ENCODE measurements at regions not wholly inside any gene's neighbourhood (a gene's known extent, or its start where the extent isn't known, plus 50 kb on each side); places are given as distances from the start of the nearest gene placed in this dataset.
"Not testable (repeated sequence)": the region's sequence is repeated elsewhere in the genome, so short reads cannot be mapped to it uniquely, and the experiment has no call there.

DNA sequence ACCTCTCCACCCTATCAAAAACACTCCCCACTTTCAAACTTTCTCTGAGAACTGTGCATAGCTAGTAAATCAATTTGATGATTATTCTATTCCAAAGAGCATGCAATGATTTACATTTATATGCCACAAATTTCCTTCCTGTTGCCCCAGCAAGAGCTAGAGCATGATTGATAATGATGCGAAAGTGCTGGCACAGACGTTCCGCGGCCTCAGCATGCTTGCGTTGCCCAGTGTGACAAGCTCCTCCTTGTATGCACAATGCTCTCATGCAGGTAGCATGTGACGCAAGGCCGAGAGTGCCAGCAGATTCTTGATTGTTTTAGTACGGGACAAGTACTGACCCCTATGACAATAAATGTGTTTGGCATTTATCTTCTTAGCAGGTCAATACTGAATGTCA is 696.3 kb upstream of the SLC35B3 start:
- peak; percentile 71 to 85 for DNase-seq

DNA sequence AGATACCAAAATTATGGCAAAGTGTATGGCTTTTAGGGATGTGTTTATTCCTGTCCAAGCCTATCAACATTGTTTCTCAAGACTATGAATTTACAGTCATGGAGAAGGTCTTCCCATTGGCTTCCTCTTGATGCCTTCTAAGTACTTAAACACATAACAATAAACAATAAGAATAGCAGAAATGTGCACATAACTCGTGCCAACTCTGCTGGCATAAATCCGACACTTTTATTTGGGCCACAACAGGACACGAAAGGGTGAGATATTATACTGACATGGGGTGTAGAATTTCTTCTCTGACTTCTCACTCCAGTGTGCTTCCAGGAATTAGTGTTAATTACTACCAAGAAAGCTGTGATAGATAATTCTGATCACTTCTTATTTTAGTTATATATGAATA is 695.9 kb upstream of the SLC35B3 start:
- no peak for DNase-seq

DNA sequence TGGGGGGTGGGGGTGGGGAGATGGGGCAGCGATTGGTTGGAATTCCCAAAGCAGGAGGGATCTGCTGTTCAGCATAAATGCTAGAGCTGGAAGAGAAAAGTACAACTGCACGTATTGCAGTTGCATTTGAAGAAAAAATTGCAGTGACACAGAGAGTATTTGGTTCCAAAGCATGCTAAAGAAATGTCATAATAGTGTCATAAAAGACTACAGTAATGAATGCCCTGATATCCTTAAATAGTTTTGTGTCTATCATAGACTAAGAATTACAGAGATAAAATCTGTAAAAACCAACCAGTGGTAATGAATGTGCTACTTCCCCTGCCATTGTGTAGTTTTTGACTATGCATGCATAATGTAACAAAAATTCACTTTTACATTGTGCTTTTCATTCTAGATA is 693.6 kb upstream of the SLC35B3 start:
- DNase-seq, result no peak

DNA sequence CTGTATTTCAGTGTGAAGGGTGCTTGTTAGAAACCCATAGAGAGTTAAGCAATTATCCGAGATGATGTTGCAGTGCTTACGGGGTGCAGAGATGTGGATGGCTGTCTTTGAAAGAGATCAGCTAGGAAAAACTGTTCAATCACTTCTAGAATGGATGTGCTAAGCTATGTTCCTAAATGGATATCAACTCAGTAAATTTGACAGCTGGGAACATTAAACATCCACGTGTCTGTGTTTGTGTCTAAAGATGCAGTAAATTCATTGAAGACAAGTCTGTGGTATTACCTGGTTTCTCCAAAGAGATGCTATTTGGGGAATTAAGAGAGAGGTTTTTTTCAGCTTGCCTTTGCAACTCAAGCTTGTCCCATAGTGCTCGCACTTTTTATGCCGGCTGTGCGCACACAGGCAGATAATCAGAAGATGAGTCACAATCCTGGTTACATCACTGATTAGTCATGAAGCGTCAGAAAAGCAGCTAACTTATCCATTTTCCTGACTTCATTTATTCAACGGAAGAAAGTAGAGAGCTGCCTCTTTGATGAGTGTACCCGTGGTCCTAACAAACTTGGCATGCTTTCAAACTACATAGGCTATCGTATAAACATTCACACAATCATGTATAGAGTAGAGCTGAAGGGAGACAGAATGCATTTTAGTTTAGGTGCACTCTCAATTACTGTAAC is 691.7 kb upstream of the SLC35B3 start:
- no peak for DNase-seq

DNA sequence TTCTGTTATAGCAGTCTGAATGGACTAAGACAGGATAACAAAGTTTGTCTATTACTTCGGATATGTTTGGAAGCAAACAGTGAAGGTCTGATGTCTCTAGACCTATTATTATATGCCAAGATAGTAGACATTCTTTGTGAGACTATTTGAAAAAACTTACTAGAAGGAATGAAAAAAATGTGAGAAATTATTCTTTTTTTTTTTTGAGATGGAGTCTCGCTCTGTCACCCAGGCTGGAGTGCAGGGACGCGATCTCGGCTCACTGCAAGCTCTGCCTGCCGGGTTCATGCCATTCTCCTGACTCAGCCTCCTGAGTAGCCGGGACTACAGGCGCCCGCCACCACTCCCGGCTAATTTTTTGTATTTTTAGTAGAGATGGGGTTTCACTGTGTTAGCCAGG is 690.7 kb upstream of the SLC35B3 start:
- not testable (repeated sequence) for DNase-seq

DNA sequence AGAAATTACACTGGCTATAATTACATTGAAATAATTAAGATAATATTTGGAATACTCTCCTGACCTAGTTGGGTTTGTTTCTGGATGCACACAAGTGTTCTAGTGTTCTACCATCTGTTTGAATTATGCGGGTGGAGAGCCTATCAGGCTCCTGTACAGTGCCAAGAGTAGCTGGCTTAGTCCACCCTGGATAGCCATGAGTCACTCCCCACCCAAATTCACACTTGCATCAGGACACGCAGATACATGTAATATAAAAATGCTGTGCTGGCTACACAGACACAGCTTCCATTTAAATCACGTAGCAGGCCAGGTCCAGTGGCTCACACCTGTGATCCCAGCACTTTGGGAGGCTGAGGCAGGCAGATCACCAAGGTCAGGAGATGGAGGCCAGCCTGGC is 686.2 kb upstream of the SLC35B3 start:
- DNase-seq, result no peak

DNA sequence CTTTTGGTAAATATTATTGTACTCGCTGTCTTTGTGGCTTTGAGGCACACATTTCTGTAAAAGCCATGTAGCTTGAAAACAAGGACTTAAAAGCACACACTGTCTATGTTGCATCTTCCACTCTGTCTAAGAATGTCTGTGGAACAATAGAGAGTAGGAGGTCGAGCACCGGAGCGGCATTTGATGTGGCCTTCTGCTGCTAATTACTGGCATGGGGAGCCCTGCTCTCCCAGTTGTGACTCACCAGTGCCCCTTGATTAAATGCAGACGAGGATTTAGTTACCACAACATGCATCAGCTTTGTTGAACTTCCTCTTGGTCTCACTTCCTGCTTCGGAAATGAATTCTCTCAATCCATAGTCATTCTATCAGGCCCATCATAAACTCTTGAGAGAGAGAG is 680.7 kb upstream of the SLC35B3 start:
- peak in 1 of 2 experiments; percentile 44 for DNase-seq

DNA sequence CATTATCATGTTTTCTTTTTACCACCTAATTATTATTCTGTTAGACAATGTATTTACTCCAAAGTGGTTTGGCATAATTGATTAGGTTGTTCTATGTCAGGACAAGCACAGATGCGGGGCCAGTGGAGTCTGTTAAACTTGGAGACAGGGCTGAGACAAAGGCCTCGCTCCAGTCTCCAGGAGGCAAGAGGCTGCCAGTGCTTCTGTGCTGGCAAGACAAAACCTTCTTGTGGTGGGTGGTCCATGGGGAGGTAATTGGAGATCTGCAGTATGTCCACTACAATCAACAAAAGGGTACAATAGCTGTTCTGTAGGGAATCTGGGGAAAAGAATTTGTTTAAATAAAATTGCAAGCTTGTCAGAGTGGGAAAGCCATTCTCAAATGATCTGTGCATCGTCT is 677.2 kb upstream of the SLC35B3 start:
- no peak for DNase-seq

DNA sequence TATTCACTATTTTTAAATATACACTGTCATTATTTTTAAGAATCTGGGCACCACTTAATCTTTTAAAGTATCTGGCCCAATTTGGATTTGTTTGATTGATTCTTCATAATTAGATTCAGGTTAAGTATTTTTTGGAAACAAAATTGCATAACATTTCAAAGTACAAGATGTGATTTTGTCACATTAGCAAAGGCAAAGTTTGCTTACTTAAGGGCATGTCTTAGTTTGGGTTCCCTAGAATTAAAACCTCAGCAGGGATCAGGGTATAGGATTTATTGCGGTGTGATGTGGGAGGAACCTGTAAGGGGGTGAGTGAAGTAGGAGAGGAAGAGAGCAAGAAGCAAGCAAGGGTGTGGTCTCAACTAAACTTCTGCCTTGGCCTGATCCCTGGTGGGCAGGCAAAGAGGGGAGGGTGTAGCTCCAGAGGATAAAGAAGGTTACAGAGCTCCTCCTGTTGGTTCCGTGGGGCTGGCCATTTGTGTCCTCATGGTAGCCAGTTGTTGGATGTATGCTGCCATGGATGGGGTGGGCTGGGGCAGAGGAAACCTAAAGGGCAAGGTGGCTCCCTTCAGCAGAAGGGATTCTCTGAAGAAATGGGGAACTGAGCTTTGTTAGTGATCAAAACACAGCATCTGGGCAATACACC is 668.7 kb upstream of the SLC35B3 start:
- DNase-seq, result no peak

DNA sequence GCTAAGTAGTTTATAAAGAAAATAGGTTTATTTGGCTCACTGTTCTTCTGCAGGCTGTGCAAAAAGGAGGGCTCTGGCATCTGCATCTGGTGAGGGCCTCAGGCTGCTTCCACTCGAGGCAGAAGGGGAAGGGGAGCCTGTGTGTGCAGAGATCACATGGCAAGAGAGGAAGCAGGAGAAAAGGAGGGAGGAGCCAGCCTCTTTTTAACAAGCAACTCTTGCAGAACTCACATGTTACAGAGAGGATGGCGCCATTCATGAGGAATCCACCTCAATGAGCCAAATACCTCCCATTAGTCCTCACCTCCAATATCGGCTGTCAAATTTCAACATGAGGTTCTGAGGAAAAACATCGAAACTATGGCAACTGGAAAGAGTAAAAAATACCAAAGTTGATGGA is 666.6 kb upstream of the SLC35B3 start:
- DNase-seq, result no peak

DNA sequence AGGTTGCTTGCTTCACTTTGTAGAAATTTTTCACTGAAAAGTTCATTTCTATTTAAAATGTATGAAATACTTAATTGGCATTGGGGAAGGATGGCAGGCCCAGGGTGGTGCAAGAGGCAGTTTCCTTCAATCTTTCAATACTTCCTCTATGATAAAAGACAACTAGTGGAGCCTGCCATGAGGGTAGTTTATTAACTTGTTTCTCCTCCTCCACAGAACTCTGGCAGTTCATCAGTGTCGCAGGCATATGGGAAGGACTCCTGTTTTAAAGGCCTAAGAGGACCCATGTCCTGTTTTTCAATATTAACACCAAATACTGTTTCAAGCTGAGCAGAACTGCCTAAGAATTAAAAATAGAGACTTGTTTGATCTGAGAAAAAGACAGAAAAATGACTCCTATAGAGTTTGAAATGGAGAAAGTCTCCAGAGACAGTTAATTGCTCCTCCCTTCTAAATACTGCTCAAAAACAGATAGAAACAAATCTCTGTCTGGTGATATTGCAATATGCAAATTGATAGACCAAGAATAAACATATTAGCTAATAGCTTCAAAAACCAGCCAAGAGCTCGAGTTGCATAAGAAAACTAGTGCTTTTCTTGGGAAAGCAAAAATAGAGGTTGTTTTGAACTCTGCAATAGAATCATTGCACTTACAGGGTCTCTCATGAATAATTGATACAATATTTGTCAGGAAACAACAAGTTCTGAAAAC is 665.7 kb upstream of the SLC35B3 start:
- DNase-seq, result no peak

DNA sequence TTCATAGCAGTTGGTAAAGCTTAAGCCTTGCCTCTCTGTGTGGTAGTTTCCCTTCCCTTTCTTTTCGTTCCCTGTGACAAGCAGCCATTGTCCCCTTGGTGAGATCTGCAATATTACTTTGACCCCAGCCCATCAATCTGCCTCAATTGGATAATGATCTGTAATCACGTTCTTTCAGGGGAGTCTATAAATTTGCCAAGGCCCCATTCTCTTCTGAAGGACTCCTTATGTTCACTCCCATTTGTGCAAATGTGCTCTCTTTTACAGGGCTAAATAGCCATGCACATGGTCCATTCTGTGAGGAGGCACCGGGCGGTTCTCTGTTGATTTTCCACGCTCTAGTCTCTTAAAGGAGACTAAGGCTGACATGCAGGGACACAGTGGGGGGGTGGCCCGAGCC is 660.4 kb upstream of the SLC35B3 start:
- no peak for DNase-seq

DNA sequence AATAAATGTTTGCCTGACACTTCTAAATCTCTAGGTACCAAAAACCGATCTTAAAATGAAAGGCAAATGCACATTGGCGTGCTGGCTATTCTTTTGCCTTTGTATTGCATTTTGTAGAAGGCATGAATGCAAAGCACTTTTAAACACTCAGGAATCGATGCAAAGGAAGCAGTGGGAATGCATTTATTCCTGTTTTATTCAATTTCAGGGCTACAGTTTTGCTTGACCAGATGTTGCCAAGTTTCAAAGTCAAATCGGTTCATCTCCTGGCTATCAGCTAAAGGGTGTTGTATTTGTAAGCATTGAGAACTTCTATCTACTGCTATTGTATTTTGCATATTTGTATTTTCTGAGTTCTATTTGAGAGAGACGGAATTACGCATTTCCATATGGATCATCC is 659.8 kb upstream of the SLC35B3 start:
- DNase-seq, result no peak

DNA sequence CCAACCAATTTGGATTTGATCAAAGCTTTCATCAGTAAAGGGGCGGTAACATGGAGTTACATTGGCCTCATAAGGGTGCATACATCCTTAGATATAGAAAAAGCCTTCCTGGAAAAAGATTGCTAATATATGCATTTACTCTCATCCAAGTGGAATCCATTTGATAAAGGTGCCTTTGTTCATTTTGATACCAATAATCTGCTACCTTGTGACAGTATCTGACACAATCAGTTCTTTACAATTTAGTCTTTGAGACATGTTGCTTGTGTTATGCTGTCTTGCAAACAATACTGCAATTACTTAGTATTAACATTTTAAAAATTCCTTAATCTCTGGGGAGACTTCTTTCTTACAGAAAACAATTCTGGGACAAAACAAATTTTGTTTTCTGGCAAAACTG is 654.4 kb upstream of the SLC35B3 start:
- no peak for DNase-seq

DNA sequence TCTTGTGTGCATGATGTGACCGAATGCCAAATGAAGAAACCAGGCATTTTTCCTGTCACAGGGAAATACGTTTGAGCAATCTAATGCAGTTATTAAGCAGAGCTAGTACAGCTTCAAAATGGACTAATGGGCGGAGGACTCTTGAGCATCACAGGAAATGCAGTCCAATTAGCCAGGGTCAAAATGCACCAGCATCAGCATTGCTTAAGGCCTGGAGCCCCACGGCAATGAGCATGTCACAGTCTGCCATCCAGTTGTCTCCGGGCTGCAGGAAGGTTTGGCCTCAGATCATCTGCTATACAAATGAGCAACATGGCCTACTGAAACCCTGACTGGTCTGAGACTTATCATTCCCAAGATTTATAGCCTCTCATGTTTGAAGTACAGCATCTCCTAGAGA is 652.1 kb upstream of the SLC35B3 start:
- DNase-seq, result peak; percentile 86 to 88

DNA sequence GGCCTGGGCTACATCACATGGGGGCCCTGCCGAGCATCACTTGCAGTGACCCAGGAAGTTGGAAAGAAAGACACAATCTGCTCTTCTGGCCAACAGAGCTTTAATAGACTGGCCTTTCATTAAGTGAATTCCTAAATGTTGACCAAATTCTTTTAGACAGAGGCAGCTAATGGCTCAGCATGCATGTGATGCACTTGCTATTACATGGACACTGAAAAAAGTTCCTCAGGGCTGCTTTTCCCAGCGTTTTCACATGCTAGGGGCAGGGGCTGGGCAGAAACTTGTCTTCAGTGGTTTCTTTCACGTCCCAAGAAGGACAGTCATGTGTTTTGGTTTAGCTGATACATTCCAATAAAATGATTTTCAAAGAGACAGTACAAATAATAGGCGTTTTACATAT is 651.0 kb upstream of the SLC35B3 start:
- DNase-seq, result no peak

DNA sequence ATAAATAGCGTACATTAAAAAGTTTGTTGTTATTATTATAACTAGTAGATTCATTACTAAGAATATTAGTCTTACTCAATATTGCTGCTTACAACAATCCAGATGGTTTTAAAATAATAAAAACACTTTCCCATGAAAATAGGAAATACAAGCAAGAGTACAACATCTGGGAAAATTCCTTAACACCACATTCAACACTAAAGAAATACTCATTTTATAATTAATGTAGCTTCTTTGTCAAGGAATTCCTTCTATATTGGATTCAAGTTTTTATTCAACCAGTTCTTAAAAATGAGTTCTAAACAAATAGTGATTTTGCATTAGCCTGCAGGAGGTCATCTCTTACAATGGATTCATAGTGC is 650.3 kb upstream of the SLC35B3 start:
- no peak for DNase-seq

DNA sequence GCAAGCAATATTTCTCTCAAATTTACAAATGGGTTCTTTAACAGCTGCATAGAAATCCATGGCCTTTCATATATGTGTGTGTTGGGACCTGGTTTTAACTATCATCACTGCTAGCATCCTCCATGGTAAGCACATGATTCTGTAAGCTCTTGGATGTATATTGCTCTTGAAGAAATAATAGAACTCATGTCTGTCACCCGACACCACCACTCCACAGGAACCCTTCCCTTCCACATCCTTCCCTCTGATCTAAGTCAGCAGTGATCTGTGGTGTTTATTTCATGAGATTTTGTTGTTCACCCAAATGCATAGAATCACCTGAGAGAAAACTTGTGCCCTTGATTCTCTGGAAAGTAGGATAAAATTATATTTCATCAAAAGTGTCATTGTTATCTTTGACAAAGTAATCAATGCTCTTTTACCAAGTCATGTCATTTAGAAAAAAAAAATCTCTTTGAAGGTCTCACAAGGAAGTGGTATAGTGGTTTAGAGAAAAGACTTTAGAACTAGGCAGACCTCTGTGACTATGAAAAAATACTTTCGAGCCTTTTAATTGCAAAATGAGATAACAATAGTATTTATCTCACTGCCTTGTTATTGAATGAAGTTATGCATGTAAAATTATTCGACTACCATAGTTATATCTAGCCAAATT is 649.8 kb upstream of the SLC35B3 start:
- DNase-seq, result no peak

DNA sequence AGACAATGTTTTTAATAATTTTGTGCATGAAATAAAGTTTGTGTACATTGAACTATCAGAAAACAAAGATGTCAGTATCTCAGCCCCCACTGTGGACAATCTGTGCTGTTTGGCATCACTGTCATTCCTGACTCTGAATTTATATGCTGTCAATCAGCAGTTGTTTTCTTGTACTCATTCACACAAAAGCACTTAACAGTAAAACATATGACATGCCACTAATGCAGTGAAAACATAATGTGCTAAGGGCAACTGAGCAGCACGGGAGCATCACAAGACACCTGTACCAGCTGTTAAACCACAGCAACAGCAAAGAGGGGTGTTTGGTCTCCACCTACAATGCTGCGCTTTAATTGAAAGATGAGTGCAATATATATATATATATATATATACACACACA is 647.8 kb upstream of the SLC35B3 start:
- DNase-seq, result no peak

DNA sequence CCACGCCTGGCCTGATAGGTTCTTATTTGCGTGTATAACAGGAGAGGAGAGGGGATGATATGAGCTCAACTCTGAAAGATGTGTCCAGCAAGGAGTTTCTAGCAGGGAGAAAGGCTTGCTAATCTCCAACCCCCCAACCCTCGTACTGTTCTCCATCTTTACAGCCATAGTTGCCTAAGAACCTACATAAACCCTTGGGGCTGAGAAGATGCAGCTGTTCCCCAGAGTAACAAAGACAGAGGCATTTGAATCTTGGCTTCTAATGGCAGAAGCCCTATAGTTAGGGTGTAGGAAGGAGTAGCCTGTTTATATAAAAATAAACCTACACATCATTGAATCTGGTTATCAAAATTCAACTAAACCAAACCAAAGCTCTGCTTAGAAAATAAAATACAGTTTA is 631.4 kb upstream of the SLC35B3 start:
- no peak for DNase-seq

DNA sequence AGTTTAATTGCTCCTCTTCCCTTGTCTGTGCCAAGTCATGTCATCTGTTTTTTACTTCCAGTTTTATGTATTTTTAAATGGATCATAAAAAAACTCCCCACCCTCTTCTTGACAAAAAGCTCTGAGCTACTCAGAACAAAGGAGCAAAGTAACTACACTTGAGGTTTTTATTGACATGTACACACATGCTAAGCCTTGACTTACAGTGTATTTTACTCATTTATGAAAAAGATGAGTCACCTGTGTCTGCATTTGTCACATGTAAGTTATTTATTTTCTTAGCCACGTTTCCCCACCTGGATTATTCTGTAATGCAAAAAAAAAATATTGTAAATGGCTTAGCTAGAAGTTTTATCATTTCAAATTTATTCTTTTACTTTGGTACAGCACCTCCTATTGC is 628.8 kb upstream of the SLC35B3 start:
- no peak for DNase-seq

DNA sequence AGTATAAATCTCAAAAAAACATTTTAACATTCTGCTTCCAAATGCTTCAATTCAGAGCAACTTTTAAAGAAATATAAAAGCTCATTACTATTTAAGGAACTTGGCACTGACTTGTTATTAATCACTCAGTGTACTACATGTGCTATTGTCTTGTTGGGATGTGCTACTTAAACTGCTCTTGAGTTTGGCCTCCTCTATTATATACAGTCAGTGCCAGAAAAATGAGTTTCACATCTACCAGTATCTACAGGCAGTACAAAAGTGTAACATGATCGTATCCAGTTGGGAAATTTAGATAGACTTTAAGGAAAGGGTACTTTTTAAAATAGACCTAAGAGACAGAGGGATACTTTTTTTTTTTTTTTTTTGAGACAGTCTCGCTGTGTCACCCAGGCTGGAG is 627.3 kb upstream of the SLC35B3 start:
- no peak for DNase-seq

DNA sequence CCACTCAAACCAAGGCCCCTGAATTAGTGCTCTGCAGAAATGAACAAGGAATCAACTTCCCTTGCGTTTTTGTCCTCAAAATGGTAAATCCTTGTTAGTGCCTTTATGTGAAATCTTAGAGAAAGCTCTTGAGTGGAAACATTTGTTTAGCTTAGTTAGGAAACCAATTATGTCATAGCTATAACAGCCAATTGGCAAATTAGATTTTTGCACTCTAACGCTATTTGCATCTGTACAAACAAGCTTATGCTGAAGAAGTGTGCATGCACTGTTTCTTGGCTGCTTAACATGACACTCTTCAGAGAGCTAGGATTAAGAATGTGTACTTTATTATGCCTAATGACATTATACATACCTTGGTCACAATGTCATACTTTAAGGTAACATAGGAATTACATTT is 622.6 kb upstream of the SLC35B3 start:
- no peak for DNase-seq

DNA sequence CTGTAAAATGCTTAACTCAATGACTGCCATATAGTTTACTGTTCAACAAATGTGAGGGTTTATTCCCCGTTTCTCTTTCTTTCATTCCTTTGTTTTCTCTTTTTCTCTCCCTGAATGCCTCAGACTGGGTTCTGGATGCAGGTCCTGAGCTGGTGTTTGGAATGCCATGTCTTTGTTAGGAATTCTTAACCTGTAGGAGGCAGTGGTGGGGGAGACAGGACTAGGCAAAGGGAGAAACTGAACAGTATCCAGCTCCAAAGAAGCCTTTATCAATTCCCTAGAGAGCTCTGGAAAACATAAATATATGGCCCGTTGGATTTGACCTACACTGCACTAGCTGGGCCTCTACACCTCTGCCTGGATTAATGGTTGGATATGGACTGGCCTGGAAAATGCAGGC is 621.2 kb upstream of the SLC35B3 start:
- no peak for DNase-seq
